PC-9 (cell line): ENCODE measurements at regions not wholly inside any gene's neighbourhood (a gene's known extent, or its start where the extent isn't known, plus 50 kb on each side); places are given as distances from the start of the nearest gene placed in this dataset.

Experiments used
- BruUV-seq: library from RNA; stranded (reverse); fragments of 400-500 nt; replicated peaks from 2 replicates; lab custom pipeline; 2021; lab: Mats Ljungman, UMichigan
- CTCF ChIA-PET: fragments of 300-600 bp; sonication (Branson Sonifier 250); formaldehyde crosslinking; loops from one replicate; lab custom pipeline; 2022; ENCODE audit warnings: antibody characterized with exemption; lab: Charles Lee
- POLR2A ChIA-PET: fragments of 300-600 bp; sonication (Branson Sonifier 250); formaldehyde crosslinking; loops from one replicate; lab custom pipeline; 2022; ENCODE audit warnings: antibody characterized with exemption; ENCODE audit not compliant: unreplicated experiment; lab: Charles Lee
- DNase-seq, 2 experiments: peaks; one replicate each; pipeline versions ENCODE4 v3.0.0 to v3.0.0-alpha.2; 2015 to 2022; ENCODE audit warnings: mixed read lengths in 1 of 2
- H2AFZ ChIP-seq: fragments of 200-600 bp; sonication (generic); 2 replicates; pipeline ENCODE4 v1.8.1; 2017; ENCODE audit warnings: antibody characterized with exemption
- H3F3A ChIP-seq: fragments of 200-600 bp; sonication (generic); 2 replicates; pipeline ENCODE4 v1.8.1; 2017; ENCODE audit warnings: antibody characterized with exemption, mild to moderate bottlenecking, low read depth; ENCODE audit not compliant: insufficient read depth
- H3K27ac ChIP-seq: fragments of 200-600 bp; sonication (generic); 2 replicates; pipeline ENCODE4 v1.6.1; 2016; ENCODE audit warnings: mixed run types
- H3K27me3 ChIP-seq: fragments of 200-600 bp; sonication (generic); 2 replicates; pipeline ENCODE4 v1.6.1; 2016; ENCODE audit warnings: low read depth, mixed run types; ENCODE audit not compliant: insufficient read depth
- H3K36me3 ChIP-seq: fragments of 200-600 bp; sonication (generic); 2 replicates; pipeline ENCODE4 v1.6.1; 2016; ENCODE audit warnings: low read depth, mixed run types
- H3K4me1 ChIP-seq: fragments of 200-600 bp; sonication (generic); replicated peaks from 2 replicates; pipeline ENCODE4 v1.6.1; 2016; ENCODE audit warnings: mixed run types; ENCODE audit not compliant: insufficient read depth
- H3K4me2 ChIP-seq: fragments of 200-600 bp; sonication (generic); 2 replicates; pipeline ENCODE4 v1.6.1; 2017; ENCODE audit warnings: mixed run types
- H3K4me3 ChIP-seq: fragments of 200-600 bp; sonication (generic); 2 replicates; pipeline ENCODE4 v1.6.1; 2016; ENCODE audit warnings: mixed run types
- H3K79me2 ChIP-seq: fragments of 200-600 bp; sonication (generic); 2 replicates; pipeline ENCODE4 v1.6.1; 2017; ENCODE audit warnings: low read depth, mixed run types
- H3K9me2 ChIP-seq: fragments of 200-600 bp; sonication (generic); 2 replicates; pipeline ENCODE4 v1.8.1; 2017; ENCODE audit warnings: mild to moderate bottlenecking; ENCODE audit not compliant: insufficient read depth
- H3K9me3 ChIP-seq: fragments of 200-600 bp; sonication (generic); 2 replicates; pipeline ENCODE4 v1.8.1; 2016; ENCODE audit warnings: low read depth; ENCODE audit not compliant: insufficient read depth
- H4K20me1 ChIP-seq: fragments of 200-600 bp; sonication (generic); 2 replicates; pipeline ENCODE4 v1.8.1; 2017; ENCODE audit not compliant: insufficient read depth
- CTCF ChIP-seq: fragments of 200-600 bp; sonication (generic); conservative IDR thresholded peaks from 2 replicates; pipeline ENCODE4 v1.6.1; 2017; ENCODE audit warnings: mixed run types, antibody characterized with exemption, mild to moderate bottlenecking, moderate library complexity
- EZH2 ChIP-seq: fragments of 200-600 bp; sonication (generic); IDR thresholded peaks from 2 replicates; pipeline ENCODE4 v1.8.0; 2017; ENCODE audit warnings: antibody characterized with exemption, low read depth
- intact Hi-C: fragments of 100-400 bp; cut with micrococcal nuclease; formaldehyde crosslinking; loops from one replicate; pipeline ENCODE4 v1.10.0; 2022; ENCODE audit not compliant: unreplicated experiment

DNA sequence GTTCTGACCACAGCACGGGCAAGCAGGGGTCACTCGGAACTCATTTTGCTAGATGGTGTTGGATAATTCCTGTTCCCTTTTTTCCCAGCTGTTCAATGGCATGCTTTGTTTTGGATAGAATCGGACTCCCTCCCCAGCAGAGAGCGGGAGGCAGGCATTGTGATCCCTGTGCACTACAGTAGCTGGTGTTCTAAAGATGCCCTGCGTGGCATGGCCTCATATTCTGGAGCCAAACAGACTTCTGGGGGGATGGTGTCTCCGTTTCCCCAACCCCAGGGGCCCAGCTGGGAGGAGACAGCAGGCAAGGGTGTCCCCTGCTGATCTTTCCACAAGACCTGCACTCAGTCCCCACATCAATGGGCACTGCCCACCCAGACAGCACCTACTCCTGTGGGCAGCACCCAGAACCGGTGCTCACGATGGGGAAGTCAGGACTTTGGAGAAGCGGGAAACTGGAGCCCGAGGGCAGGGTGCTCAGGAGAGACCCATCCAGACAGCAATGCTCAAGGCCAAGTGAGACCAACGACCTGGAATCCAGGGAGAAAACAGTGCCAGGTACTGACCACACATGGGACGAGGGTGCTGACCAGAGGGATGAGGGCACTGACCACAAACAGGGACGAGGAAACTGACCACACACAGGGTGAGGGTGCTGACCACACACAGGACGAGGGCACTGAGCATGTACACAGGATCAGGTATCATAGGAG is 934.9 kb downstream of the BRD1 start:
- no peaks in the 10 kb centered on the region for H3F3A ChIP-seq
- BruUV-seq = no TSS peak
- ChIA-PET POLR2A (no interaction called here), CTCF (interaction anchor here (0.6 kb wide), 1 partner anchor 162 kb away, joined by 3 read pairs; no protein-coding TSS in a partner anchor)
- H3K4me1 ChIP-seq = no peaks in the 10 kb centered on the region
- H2AFZ ChIP-seq = no peak overlapping the region
- no peak overlapping the region for H3K4me2 ChIP-seq
- no peak overlapping the region for H3K27ac ChIP-seq
- H3K9me2 ChIP-seq = no peaks in the 10 kb centered on the region
- DNase-seq = no peak
- no peak overlapping the region for H3K4me3 ChIP-seq
- H4K20me1 ChIP-seq = peaks cover 15% of the 10 kb centered on the region; the same call in 1 of the 2 replicates
- H3K27me3 ChIP-seq = peaks cover 98% of the 10 kb centered on the region
- intact Hi-C loops = no loop called here
- no peaks in the 10 kb centered on the region for H3K9me3 ChIP-seq
- no peaks in the 10 kb centered on the region for H3K79me2 ChIP-seq
- TF ChIP-seq EZH2 = no peak
- TF ChIP-seq CTCF = no peak
- H3K36me3 ChIP-seq = no peaks in the 10 kb centered on the region

DNA sequence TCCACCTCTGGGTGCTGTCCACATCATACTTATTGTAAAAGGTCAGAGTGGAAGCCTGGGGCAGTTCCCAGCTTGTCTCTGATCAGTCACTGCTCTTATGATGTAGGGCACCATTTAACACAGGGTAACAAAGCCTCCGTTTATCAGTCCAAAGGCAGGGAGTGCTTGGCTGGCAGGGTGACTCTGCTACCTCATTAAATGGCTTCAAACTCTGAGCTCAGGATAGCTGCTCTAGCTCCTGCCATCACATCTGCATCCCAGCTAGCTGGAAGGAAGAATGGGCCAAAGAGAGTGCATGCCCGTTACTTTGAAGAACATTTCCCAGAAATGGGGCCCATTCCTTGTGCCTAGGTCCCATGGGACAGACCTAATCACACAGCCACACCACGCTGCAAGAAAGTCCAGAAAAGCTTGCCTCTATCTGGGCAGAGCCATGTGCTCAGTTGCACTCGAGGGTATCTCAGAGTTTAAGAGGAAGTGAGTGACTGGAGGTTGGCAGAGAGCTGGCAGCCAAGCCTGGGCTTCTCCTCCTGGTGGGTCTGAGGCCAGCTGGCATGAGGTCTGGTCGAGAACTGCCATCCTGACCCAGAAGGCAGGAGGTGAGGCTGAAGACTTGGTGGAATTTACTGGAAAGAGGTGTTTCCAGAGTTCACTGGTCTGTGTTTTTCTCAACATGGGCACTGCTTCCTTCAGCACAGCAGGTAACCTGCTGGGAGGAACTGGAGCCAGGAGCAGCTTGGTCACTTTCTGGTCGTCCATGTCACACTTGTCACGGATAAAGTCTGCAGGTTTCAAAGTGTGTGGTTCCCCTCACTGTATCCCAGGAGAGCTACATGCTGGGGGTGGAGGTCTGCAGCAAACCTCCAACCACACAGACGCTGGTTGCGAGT is 935.7 kb downstream of the BRD1 start:
- Histone ChIP-seq H3K27ac (no peak overlapping the region), H3K4me1 (no peaks in the 10 kb centered on the region), H3K9me2 (no peaks in the 10 kb centered on the region), H3K27me3 (peaks cover 98% of the 10 kb centered on the region), H3K4me3 (no peak overlapping the region), H2AFZ (no peak overlapping the region), H3K36me3 (no peaks in the 10 kb centered on the region), H3F3A (no peaks in the 10 kb centered on the region), H3K79me2 (no peaks in the 10 kb centered on the region), H3K9me3 (no peaks in the 10 kb centered on the region), H3K4me2 (no peak overlapping the region), H4K20me1 (peaks cover 14% of the 10 kb centered on the region; the same call in 1 of the 2 replicates)
- CTCF ChIA-PET = no interaction called here
- BruUV-seq = no TSS peak
- intact Hi-C loops = no loop called here
- TF ChIP-seq CTCF (no peak), EZH2 (no peak)
- no peak for DNase-seq
- POLR2A ChIA-PET = no interaction called here

- Histone ChIP-seq H3K4me2 (no peak overlapping the region), H3K4me1 (no peaks in the 10 kb centered on the region), H3F3A (no peaks in the 10 kb centered on the region), H4K20me1 (peaks cover 11% of the 10 kb centered on the region; the same call in 1 of the 2 replicates), H3K9me2 (no peaks in the 10 kb centered on the region), H3K4me3 (no peak overlapping the region), H2AFZ (no peak overlapping the region), H3K27ac (no peak overlapping the region), H3K36me3 (no peaks in the 10 kb centered on the region), H3K9me3 (no peaks in the 10 kb centered on the region), H3K27me3 (peaks cover 100% of the 10 kb centered on the region), H3K79me2 (no peaks in the 10 kb centered on the region)
- intact Hi-C loops = no loop called here
- ChIA-PET CTCF (no interaction called here), POLR2A (no interaction called here)
- DNase-seq = no peak
- no peak for TF ChIP-seq EZH2
- no peak for TF ChIP-seq CTCF
- no TSS peak for BruUV-seq
Measured at GRCh38 chr22:48890693-48891554, 936.7 kb downstream of the BRD1 start.
